CD1c-positive myeloid dendritic cell (primary cell): ENCODE measurements at regions not wholly inside any gene's neighbourhood (a gene's known extent, or its start where the extent isn't known, plus 50 kb on each side); places are given as distances from the start of the nearest gene placed in this dataset.
"Not testable (repeated sequence)": the region's sequence is repeated elsewhere in the genome, so short reads cannot be mapped to it uniquely, and the experiment has no call there.

Experiments
- DNase-seq: peaks from one replicate; pipeline ENCODE4 v3.0.0-alpha.2; 2016; ENCODE audit errors: extremely low spot score

- DNase-seq, result not testable (repeated sequence)
These were observed 55.3 kb upstream of the THOC2 start for GRCh38 chrX:123788193-123788592.

- DNase-seq, result no peak
These were observed 55.9 kb upstream of the THOC2 start for GRCh38 chrX:123788744-123789143.

- DNase-seq, result no peak
These were observed 62.1 kb upstream of the XIAP start for GRCh38 chrX:123797543-123798447.

GRCh38 chrX:123798706-123799430, 61.0 kb upstream of the XIAP start:
- not testable (repeated sequence) for DNase-seq

- no peak for DNase-seq
These were observed 58.0 kb upstream of the XIAP start for GRCh38 chrX:123801901-123802300.

- peak; percentile 27 for DNase-seq
These were observed 56.4 kb upstream of the XIAP start for GRCh38 chrX:123803331-123803983.

GRCh38 chrX:123803984-123804365, 55.9 kb upstream of the XIAP start:
- not testable (repeated sequence) for DNase-seq

GRCh38 chrX:123807835-123808416, 51.9 kb upstream of the XIAP start:
- DNase-seq, result no peak

- no peak for DNase-seq
These were observed 49.9 kb upstream of the XIAP start for GRCh38 chrX:123809854-123810375.
